GM18517 (cell line): ENCODE measurements at regions not wholly inside any gene's neighbourhood (a gene's known extent, or its start where the extent isn't known, plus 50 kb on each side); places are given as distances from the start of the nearest gene placed in this dataset.
A peak's percentile ranks its signal among the peaks of the same experiment; 100 is the strongest.

Source experiments
- ATAC-seq: cut with Tn5 transposase; IDR thresholded peaks from one replicate; pipeline ENCODE4 v1.9.1; 2021; ENCODE audit warnings: mild to moderate bottlenecking, moderate library complexity; ENCODE audit not compliant: unreplicated experiment

DNA sequence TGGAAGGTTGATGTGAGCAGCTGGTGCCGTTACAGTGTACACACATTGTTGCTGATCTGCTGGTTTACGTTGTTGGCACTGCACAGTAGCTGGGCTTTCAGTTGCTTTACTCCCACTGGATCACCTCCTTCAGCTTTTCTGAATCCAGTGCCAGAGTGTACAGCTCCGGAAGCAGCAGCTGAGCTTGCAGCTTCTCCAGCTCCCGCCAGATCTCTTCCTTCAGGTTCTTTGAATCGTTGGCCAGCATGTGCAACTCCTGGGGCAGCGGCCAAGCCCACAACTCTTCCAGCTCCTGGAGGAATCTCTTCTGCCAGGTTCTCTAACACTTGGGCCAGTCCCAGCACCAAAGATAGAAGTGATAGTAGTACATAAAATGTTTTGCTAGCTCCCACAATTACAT is 149.7 kb upstream of the RRP15 start:
- no peak for ATAC-seq

DNA sequence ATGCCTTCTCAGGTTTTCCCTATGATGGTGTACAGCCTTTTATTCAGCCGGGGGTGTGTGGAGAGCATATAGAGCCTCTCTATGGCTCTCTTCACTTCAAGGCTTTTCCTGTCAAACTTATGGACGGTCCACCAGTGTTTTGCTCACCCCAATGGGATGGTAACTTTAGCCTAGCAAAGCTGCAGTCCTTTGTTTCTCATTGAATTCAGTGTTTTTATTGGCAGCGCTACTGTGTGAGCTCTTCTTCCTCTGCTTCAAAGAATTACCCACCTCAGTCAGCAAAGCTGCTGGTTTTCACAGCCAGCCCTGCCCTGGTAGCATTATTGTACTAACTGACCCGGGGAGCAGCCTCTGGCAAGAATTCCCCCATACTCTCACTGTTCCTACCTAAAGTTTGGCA is 145.3 kb upstream of the RRP15 start:
- no peak for ATAC-seq

DNA sequence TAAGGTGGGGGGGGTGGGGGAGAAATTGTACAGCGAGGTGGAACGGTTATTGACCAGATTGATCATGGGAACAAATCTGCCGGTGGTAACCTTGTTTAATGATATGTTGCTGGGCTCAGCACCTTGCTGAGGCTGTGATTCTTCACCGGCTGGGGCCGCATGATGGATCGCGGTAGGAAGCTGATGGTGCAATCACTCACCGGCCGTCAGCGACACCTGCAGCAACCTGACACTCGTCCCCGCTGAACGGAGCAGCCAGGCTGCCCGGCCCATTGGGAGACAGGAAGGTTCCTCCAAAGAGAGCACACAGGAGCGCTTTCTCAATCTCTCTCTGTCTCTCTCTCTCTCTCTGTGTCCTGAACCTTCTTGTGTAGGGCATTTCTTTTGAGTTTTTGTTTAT is 128.5 kb upstream of the RRP15 start:
- ATAC-seq: no peak

DNA sequence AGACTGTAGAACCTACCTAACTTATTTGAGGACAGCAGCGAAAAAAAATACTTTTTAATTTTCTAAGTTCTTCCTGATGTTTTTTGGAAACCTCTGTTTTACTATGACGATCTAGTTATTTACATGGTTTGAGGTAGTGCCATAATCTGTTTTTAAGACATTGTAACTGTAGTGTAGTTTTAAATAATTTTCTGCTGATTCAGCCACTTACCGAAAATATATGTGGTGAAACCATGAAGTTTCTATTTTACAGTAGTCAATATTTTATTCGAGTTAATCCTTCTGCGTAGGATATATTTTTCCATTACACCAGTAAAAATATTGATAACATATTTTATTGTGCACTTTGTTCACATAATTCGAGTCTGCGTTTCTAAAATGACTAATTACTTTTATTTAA is 121.7 kb upstream of the RRP15 start:
- no peak for ATAC-seq

DNA sequence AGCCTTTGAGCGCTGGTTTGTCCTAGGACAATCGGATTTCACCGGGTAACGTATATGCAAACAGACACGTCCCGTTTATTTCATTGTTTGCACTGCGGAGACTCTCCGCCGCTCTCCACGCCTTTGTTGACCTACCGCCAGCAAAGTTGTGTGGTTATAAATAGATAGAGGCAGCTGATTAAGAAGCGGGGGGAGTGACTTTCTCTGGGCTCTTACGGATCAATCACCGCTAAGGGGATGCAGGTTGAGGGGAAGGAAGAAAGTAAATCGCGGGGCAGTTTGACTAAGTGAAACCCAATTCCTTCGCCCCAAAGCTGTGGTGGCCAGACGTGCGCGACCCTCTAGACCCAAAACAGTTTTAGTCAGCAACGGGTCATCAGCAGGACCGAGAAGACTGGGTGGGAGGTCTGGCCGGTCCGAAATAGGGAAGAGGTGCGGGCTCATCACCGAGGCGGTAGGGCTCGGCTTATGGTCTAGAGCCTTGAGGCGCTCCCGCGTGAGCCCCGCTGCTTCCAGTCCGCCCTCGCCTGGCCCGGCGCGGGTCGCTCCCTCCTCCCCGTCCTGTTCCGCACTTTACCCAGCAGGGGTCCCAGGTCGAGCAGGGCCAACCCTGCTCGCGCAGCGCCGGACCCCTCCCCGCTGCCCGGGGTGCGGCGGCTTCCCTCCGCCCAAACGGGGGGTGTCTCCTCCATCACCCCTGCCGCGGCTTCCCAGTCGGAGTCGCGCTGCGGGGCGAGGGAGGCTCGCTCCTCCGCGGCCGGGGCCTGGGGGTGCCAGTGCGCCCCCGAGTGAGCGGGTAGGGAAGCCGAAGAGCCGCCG is 120.8 kb upstream of the RRP15 start:
- ATAC-seq: no peak

DNA sequence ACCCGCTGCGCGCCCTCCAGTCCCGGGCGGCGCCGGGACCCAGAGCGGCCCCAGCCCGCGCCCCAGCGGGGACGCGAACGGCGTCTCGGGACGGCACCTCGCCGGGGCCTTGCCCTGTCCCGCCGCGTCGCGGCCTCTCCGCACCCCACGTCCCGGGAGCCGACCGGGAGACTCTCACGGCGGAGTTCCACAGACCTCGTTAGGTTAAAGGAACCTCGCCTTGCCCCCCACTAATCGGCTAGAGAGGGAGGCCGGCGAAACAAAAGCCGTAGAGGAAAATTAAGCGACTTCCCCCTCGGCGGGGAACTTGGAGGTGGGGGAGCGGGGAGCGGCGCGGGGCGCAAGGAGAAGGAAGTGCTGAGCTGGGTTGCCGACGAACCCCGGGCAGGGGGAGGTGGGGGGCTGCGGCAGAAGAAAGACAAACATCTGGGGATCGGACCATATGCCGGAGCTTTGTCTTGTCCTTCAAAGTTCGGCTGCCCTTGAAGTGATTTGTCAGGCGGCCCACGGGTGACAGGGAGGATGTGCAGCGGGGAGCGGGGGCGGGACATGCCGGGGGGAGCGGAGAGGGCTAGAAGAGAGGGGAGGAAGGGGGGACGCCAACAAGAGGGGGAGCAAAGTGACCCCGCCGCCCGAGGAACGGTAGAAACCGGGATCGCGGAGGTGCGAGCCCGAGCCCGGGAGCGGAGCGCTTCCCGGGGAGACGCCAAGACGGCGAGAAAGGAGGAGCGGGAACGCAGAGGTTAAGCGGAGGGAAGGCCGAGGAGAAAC is 120.0 kb upstream of the RRP15 start:
- no peak for ATAC-seq

DNA sequence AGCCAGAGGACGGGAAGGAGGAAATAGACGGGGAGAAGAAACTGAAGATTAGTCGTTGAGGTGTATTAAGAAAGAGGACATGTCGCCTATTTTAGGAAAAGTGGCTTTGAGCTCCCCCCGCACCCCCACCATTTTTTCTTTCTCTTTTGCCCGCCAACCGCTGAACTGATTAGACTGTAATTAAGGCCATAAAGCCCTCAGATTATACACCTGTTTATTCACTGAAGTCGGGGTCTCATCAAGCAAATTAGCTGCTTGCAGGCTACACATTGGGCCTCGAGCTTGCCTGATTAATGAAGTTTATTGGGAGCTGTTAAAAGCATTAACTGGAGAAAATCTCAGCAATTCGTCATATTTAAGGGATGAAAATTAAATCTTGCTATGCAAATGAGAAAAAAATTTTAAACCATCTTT is 119.4 kb upstream of the RRP15 start:
- ATAC-seq: no peak

DNA sequence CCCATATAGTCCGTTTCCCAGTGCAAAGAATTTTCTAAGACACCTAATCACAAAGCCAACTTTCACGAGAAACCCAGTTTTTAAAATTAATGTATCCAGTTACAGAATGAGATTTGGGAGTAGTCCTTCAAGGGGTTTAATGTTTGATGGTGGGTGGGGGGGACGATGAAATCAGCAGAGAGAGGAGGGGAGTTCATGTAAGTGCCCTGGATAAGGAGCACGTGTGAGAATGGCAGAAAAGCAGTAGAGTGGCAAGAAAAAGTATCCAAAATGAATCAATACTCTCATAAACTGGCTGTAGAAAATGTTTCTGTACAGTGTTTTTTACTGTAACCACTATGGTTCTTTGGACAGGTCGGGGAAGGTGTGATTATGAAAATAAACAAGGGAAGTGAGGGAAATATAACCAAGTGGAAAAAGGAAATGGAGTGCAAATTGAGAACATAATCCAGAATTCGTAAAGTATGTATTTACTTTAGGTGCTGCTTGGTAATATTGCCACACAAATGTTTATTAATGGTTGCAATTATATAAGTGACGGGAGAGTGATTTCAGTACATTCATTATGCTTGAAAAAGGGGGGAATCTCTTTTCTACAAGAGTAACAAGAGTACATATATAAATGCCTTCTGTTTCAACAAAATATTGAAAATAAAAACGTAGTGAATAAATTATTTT is 118.7 kb upstream of the RRP15 start:
- ATAC-seq: no peak

DNA sequence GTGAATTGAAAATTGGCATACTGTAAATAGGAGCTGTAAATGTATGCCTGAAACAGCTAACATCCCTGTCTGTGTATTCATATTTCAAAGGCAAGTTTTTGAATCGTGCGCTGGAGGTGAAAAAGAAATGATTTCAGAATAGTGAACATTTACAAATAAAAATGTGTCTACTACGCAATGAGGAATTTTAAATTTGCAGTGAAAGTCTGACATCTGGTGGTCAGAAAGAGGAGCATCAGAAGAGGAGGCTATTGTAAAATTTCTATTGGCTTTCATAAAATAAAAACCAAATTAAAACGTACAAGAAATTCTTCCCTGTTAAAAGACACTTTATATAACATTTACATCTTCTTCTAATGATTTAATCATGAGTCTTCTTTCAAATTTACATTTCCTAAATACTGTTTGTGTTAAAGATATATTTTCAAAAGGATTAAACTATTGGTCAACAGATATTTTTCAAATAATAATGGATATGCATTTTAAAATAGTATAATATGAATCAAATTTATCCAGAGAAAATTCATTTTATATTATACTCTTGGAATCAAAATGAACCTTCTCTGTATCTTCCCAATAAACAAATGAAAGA is 113.7 kb upstream of the RRP15 start:
- ATAC-seq: peak; percentile 64

DNA sequence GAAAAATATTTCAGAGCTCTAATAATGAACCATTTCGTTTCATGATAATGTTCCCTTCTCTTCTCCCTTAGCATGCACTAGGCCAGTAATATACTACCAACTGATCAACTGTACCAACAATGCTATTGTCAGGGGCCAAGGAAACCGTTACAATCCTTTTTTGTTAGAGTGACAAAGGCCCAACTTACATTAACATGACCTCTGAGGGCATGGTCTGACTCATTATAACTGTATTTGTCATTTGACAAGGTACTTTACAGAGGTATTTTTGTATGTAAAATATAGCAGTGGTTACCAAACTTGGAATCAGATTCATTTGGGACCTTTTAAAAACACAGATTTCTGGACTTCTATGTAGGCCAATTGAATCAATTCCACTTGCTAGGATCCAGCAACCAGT is 102.6 kb upstream of the RRP15 start:
- no peak for ATAC-seq

DNA sequence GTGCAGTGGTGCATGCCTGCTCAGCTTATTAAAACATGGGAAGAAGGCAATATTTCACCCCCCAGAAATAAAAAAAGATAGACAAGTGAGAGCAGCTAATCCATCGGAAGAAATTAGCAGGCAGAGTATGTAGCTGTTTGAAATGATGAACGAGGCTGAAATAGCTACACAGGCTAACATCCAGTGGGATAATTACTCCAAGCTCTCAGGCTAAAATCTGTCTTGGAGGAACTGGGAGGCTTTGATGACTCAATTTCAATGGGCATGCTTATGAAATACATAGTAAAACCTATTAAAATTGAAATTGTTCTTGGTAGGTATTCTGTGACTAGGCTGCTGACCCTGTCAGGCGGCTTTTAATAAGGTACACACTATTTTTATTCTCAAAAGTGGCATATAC is 84.1 kb upstream of the RRP15 start:
- ATAC-seq: no peak

DNA sequence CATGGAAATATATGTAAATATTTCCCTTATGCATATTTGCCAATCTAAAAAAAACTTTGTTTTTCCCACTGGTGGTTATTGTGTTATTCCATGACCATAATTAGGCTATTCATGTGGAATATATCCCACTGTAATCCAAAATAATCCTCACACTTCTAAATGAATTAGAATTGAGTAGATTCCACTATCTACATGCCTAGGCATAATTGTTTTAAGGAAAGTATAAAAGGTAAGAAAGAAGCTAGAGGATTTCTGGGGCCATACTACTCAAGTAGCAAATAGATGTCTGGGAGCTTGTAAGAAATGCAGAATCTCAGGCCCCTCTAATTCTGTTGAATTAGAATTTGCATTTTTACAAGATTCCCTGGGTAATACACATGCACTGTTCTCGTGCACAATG is 83.5 kb upstream of the RRP15 start:
- ATAC-seq: no peak

DNA sequence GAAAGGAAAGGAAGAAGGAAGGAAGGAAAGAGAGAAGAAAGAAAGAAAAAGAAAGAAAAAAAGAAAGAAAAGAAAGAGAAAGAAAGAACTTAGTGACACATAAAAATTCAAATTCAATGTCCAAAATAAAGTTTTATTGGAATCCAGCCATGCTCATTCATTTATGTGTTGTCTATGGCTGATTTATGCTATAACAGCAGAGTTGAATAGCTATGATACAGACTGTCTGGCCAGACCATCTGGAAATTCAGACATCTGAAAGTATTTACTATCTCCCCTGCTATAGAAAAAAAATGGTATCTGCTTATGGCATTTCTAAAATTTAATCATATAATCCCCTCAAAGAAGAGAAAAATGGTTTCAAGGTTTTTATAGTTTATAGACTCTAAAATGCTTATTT is 79.4 kb upstream of the RRP15 start:
- no peak for ATAC-seq

DNA sequence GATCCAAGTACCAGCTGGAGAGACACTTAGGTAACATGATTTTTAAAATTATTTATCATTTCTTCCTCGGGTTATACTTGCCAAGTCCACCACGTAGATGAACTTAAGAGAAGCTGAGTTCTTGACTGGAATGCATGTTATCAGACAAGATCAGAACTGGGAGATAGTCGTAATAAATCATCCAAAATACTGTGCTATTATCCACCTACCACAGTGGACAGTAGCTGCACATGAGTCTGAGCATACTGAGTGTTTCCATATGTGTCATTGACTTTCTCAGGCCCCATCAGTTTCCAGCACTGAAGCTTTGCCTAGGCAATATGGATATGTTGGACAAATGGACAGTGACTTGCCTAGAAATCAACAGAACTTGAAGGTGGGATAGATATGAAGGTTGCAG is 77.9 kb upstream of the RRP15 start:
- no peak for ATAC-seq

DNA sequence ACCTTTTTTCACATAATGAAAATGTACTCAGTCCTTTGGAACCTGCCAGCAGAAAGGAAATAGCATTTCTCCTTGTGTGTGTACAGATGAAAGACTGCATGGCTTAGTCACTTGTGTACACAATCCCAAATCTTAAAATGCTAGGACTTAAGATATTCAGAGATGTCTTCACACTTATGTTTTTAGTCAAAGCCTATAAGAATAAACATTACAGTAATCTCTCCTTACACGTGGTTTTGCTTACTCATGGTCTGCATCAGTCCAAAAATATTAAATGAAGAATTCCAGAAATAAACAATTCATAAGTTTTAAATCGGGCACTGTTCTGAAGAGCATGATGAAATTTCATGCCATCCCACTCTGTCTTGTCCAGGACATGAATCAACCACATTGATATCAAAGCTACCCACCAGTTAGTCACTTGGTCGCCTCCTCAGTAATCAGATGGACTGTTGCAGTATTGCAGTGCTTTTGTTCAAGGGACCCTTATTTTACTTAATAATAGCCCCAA is 75.7 kb upstream of the RRP15 start:
- ATAC-seq: no peak

DNA sequence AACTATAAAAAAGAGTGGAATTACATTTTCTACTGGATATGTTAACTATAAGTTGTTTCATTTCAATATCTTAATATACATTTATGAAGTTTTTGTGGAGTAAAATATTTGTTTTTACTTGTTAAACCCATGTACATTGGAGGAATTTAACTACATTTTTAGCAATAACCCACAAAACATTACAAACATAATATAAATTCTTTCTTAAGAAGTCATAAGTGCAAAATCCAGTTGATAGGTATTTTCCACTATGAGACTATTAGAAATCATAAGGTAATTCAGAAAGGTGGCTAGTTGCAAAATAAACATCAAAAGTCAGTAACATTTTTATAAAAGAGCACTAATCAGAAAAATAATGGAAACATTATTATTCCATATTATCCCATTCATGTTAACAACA is 73.9 kb upstream of the RRP15 start:
- ATAC-seq: no peak

DNA sequence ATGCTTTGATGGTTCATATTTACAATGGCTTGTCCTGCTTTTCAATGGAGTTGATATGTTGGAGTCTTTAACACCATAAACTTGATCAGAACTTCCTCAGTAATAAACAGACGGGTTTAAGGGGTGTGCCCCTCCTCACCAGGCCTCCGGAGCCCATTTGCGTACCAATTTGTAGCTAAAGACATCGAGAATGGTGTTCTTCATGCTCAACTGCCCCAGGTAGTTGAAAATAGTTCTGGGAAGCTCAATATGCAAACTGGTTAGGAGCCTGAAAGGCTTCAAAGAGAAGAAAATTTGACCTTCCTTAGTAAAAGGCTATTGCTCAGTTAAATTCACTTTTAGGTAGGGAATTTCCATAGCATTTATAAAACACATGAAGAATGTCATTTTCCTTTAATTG is 68.1 kb upstream of the RRP15 start:
- no peak for ATAC-seq

DNA sequence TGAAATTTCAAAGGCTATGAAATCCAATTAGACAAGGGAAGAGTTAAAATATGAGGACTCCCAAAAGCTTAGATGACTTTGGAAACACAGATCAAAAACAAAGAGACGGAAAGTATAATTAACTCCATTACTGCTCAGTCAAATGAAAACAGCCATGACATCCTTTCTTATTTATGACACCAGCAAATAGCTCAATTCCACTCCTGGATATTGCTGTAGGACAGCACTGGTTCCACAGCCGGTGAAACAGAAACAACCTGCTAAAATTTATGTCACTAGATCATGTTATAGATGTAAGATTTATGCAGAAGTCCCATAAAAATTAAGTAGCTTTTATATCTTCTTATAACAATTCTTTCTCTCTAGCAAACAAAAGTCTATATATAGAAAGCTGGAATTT is 65.6 kb upstream of the RRP15 start:
- ATAC-seq: no peak

DNA sequence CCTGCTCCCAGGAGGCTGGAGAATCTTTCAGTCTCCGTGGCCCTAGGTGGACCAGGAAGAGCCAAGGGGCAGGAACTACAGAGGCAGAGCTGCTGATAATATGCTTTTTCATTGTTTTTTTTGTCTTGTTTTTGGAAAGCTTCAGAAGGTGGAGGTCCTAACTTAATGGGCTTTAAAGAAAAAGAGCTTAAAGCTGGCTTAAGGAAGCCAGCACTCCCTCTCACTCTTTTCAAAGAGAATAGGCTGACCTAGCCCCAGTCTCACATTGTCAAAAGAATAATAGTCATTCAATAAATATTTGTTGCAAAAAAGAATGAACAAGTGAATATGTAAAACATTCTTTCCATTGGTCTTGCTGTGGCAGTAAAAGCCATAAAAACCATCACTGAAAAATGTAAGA is 61.0 kb upstream of the RRP15 start:
- no peak for ATAC-seq

DNA sequence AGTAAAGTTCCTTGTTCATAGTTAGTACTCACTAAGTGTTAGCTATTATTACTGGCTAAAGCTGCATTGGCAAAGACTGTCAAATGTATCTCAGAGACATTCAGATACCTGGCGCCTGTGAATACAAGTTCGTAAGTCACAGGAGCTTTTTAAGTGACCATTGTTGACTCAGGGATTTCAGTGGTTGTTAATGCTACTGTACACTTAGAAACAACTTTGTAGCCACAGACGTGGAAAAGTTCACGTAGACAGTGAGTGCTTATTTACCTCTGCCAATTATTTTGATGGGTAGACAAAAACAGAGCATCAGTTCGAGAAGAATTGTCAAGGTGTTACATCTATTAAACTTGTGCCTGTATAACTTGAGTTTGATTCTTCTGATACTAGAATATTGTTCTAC is 59.1 kb upstream of the RRP15 start:
- ATAC-seq: no peak
